DND-41 (cell line): ENCODE measurements at regions not wholly inside any gene's neighbourhood (a gene's known extent, or its start where the extent isn't known, plus 50 kb on each side); places are given as distances from the start of the nearest gene placed in this dataset.

ENCODE experiments used
- EZH2 ChIP-seq: IDR thresholded peaks from 3 replicates; pipeline ENCODE4 v1.6.1; 2012; ENCODE audit warnings: borderline replicate concordance, low read depth, mild to moderate bottlenecking, moderate library complexity, low read length, inconsistent platforms; ENCODE audit not compliant: severe bottlenecking
- TF ChIP-seq, protein P1 (sequence below): IDR thresholded peaks from 2 replicates; pipeline ENCODE4 v1.5.1; 2012; ENCODE audit warnings: borderline replicate concordance, low read length, moderate library complexity, mild to moderate bottlenecking; ENCODE audit not compliant: poor library complexity, severe bottlenecking; ENCODE audit errors: extremely low read depth

DNA sequence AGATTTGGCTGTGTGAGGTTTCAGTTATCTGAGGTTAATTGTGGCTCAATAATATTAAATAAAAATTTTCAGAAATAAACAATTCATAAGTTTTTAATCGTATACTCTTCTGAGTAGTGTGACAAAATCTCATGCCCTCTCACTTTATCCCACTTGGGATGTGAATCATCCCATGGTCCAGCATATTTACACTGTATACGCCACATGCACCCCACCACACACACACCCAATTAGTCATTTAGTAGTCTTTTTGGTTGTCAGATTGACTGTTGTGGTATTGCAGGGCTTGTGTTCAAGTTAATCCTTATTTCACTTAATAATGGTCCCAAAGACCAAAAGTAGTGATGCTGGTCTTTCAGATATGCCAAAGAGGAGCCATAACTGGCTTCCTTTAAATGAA lies 66.4 kb upstream of the PCDH9 start:
- TF ChIP-seq, protein P1, sequence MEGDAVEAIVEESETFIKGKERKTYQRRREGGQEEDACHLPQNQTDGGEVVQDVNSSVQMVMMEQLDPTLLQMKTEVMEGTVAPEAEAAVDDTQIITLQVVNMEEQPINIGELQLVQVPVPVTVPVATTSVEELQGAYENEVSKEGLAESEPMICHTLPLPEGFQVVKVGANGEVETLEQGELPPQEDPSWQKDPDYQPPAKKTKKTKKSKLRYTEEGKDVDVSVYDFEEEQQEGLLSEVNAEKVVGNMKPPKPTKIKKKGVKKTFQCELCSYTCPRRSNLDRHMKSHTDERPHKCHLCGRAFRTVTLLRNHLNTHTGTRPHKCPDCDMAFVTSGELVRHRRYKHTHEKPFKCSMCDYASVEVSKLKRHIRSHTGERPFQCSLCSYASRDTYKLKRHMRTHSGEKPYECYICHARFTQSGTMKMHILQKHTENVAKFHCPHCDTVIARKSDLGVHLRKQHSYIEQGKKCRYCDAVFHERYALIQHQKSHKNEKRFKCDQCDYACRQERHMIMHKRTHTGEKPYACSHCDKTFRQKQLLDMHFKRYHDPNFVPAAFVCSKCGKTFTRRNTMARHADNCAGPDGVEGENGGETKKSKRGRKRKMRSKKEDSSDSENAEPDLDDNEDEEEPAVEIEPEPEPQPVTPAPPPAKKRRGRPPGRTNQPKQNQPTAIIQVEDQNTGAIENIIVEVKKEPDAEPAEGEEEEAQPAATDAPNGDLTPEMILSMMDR = no peak
- TF ChIP-seq EZH2 = no peak
